Common myeloid progenitor, CD34-positive (primary cell): ENCODE measurements at regions not wholly inside any gene's neighbourhood (a gene's known extent, or its start where the extent isn't known, plus 50 kb on each side); places are given as distances from the start of the nearest gene placed in this dataset.

Experiments used
- CTCF ChIA-PET: fragments of 350-600 bp; sonication (Branson Sonifier 250); formaldehyde crosslinking; loops from one replicate; lab custom pipeline; 2021; ENCODE audit warnings: antibody characterized with exemption; lab: Charles Lee
- POLR2A ChIA-PET: fragments of 350-600 bp; sonication (Branson Sonifier 250); formaldehyde crosslinking; loops from one replicate; lab custom pipeline; 2021; ENCODE audit warnings: antibody characterized with exemption; lab: Charles Lee
- DNase-seq, 3 donors: peaks; one replicate each; pipeline versions ENCODE4 v3.0.0 to v3.0.0-alpha.2; 2013
- H3K27ac ChIP-seq, 2 experiments: 1 replicate in 1 of 2; 2 replicates in 1 of 2; pipeline ENCODE4 v1.7.0; 2013; ENCODE audit warnings: inconsistent platforms in 2 of 2, low read length in 2 of 2, mild to moderate bottlenecking in 2 of 2, low read depth in 1 of 2, moderate library complexity in 1 of 2; ENCODE audit not compliant: severe bottlenecking in 2 of 2, insufficient read depth in 1 of 2, poor library complexity in 1 of 2
- H3K27me3 ChIP-seq, 5 experiments: replicated peaks in 2 of 5; 1 replicate in 3 of 5; 2 replicates in 2 of 5; pipeline versions ENCODE4 v1.6.1 to v1.7.0; 2013; ENCODE audit warnings: low read length in 4 of 5, mild to moderate bottlenecking in 2 of 5, moderate library complexity in 2 of 5, inconsistent platforms in 1 of 5; ENCODE audit not compliant: insufficient read depth in 5 of 5, control insufficient read depth in 4 of 5
- H3K36me3 ChIP-seq, 4 experiments: 1 replicate in 2 of 4; 2 replicates in 2 of 4; pipeline versions ENCODE4 v1.6.1 to v1.7.0; 2013; ENCODE audit warnings: low read length in 3 of 4, control low read depth in 1 of 4, mild to moderate bottlenecking in 1 of 4; ENCODE audit not compliant: control insufficient read depth in 4 of 4, insufficient read depth in 4 of 4
- H3K4me1 ChIP-seq, 4 experiments: 1 replicate in 3 of 4; 2 replicates in 1 of 4; pipeline versions ENCODE4 v1.6.1 to v1.7.1; 2013; ENCODE audit warnings: low read length in 3 of 4, mild to moderate bottlenecking in 3 of 4, control low read depth in 1 of 4, inconsistent platforms in 1 of 4, moderate library complexity in 1 of 4; ENCODE audit not compliant: control insufficient read depth in 4 of 4, insufficient read depth in 4 of 4; ENCODE audit errors: control extremely low read depth in 1 of 4
- H3K4me3 ChIP-seq, 7 experiments: 1 replicate in 4 of 7; 2 replicates in 3 of 7; pipeline versions ENCODE4 v1.5.1 to v1.7.0; 2013; ENCODE audit warnings: mild to moderate bottlenecking in 7 of 7, low read length in 6 of 7, moderate library complexity in 6 of 7, inconsistent platforms in 2 of 7, low read depth in 2 of 7, control low read depth in 1 of 7; ENCODE audit not compliant: insufficient read depth in 4 of 7, control insufficient read depth in 1 of 7; ENCODE audit errors: extremely low read depth in 1 of 7
- H3K9me3 ChIP-seq, 5 experiments: 1 replicate in 4 of 5; 2 replicates in 1 of 5; pipeline versions ENCODE4 v1.6.1 to v1.7.1; 2013; ENCODE audit warnings: low read length in 4 of 5, mild to moderate bottlenecking in 2 of 5, inconsistent platforms in 1 of 5, low read depth in 1 of 5, moderate library complexity in 1 of 5; ENCODE audit not compliant: control insufficient read depth in 4 of 5, insufficient read depth in 2 of 5; ENCODE audit errors: control extremely low read depth in 1 of 5
- WGBS: methylation state at CpG from one replicate; pipeline ENCODE4 v1.1.5; 2013; ENCODE audit not compliant: insufficient coverage; 5-methylcytosine and 5-hydroxymethylcytosine counted together

DNA sequence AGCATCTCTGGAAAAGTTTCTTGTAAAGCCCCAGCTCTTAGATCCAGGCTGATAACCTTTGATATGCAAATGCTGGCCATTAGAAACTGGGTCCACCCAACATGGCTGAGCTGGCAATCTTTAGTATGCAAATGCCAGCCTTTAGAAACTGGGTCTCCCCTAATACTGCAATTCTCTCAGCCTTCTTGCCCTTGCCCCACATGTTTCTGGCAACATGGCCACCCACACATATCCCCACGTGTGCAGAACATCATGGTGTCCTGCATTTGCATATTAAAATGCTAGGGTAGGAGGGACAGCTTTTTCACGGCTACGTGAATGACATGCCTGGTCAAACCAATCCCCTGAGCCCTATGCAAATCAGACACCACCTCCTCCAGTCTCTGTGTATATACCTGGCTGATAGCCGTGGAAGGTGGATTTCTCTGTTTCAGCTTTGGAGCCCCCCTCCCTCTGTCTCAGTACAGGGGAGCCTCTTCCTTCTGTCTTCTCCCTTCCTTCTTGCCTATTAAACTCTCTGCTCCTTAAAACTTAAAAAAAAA lies 344.0 kb upstream of the NWD2 start:
- Histone ChIP-seq H3K27me3 (no peaks in the 10 kb centered on the region), H3K27ac (no peak overlapping the region), H3K4me1 (no peaks in the 10 kb centered on the region), H3K9me3 (peaks cover 0 to 2% (median 0%) of the 10 kb centered on the region in 5 experiments), H3K36me3 (no peaks in the 10 kb centered on the region), H3K4me3 (no peak overlapping the region)
- CTCF ChIA-PET, result no interaction called here
- POLR2A ChIA-PET, result no interaction called here
- no peak for DNase-seq
- 96% methylated on average over 4 of the region's 4 CpGs for WGBS

DNA sequence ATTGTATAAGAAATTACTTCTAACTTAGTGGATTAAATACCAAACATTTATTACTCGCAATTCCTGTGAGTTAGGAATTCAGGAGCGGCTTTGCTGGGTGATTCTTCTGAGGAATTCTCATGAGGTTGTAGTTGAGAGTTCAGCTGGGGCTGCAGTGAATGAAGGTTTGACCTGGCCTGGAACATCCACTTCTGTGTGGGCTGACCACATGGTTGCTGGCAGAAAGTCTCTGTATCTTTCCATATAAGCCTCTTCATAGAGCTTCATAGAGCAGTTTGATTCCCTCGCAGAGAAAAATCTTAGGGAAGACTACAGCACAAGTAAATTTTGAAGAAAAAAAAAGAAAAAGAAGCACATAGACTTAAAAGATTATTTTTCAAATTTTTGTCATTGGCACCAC lies 339.7 kb upstream of the NWD2 start:
- no peak overlapping the region for H3K27ac ChIP-seq
- POLR2A ChIA-PET, result no interaction called here
- H3K4me3 ChIP-seq, result no peak overlapping the region
- H3K36me3 ChIP-seq, result no peaks in the 10 kb centered on the region
- peaks cover 0 to 2% (median 0%) of the 10 kb centered on the region in 5 experiments for H3K9me3 ChIP-seq
- H3K4me1 ChIP-seq, result no peaks in the 10 kb centered on the region
- H3K27me3 ChIP-seq, result no peaks in the 10 kb centered on the region
- no CpG with 5 or more reads among the region's 3 CpGs for WGBS
- no peak for DNase-seq
- CTCF ChIA-PET, result no interaction called here

DNA sequence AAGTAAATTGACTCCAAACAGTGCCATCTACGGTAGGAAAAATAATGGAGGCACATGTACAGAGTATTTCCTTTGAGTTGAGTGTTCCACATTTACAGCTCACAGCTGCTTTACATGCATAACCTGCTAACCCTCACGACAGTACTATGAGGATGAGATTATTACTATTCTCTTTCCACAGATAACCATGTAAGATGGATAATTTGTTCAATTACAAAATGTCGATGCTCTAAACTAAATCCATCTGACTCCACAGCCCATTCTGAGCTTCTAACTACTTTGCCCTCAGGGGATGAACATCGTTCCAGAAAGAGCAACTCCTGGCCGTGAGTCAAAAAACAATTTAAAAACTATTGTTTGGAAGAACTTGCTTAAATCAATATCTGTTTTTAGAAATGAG lies 330.4 kb upstream of the NWD2 start:
- POLR2A ChIA-PET, result no interaction called here
- Histone ChIP-seq H3K27me3 (no peaks in the 10 kb centered on the region), H3K36me3 (no peaks in the 10 kb centered on the region), H3K9me3 (no peaks in the 10 kb centered on the region), H3K27ac (no peak overlapping the region), H3K4me3 (no peak overlapping the region), H3K4me1 (no peaks in the 10 kb centered on the region)
- CTCF ChIA-PET, result no interaction called here
- DNase-seq, result no peak
- no CpG with 5 or more reads among the region's 5 CpGs for WGBS

DNA sequence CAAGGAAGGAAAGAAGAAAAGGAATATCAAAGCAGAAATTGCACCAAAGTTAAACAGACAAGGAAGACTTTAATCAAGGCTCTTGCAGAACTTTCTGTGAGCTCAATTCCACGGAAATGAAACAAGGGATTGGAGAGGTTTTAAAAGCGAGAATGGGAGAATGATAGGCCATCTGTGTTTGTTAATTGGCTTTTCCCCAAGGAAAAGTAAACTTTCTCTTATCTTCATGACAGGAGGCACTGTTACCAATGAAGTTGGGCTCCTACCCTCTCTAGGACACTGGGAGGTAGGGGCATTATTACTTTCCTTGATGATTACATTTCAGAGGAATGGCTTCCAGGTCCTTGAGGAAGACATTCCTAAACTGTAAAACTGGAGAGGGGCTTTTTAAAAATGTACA lies 328.8 kb upstream of the NWD2 start:
- H3K4me1 ChIP-seq, result no peaks in the 10 kb centered on the region
- ChIA-PET CTCF (no interaction called here), POLR2A (no interaction called here)
- no peak overlapping the region for H3K27ac ChIP-seq
- H3K9me3 ChIP-seq, result no peaks in the 10 kb centered on the region
- no peak overlapping the region for H3K4me3 ChIP-seq
- H3K27me3 ChIP-seq, result no peaks in the 10 kb centered on the region
- WGBS, result 83% methylated on average over 1 of the region's 2 CpGs
- no peak for DNase-seq
- H3K36me3 ChIP-seq, result no peaks in the 10 kb centered on the region

DNA sequence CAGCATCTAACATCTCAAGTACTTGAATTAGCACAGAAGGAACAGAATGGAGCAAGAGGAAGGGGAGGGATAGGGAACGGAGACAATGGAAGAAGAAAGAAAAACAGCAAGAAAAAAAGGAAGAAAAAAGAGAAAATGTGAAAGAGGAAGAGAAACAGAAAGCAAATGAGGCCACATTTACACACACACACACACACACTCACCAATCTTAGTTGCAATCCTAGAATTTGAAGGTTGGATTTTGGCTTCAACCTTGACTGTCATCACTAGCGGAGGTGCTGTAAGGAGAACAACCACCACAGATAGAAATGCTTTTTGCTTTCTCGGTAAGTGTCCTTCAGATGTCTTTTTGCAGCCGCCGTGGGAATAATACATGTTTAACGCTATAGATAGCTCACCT lies 327.1 kb upstream of the NWD2 start:
- no peak for DNase-seq
- H3K4me1 ChIP-seq, result no peaks in the 10 kb centered on the region
- no peak overlapping the region for H3K4me3 ChIP-seq
- H3K27ac ChIP-seq, result no peak overlapping the region
- WGBS, result 100% methylated on average over 5 of the region's 6 CpGs
- H3K27me3 ChIP-seq, result no peaks in the 10 kb centered on the region
- CTCF ChIA-PET, result no interaction called here
- no peaks in the 10 kb centered on the region for H3K9me3 ChIP-seq
- H3K36me3 ChIP-seq, result no peaks in the 10 kb centered on the region
- POLR2A ChIA-PET, result no interaction called here

DNA sequence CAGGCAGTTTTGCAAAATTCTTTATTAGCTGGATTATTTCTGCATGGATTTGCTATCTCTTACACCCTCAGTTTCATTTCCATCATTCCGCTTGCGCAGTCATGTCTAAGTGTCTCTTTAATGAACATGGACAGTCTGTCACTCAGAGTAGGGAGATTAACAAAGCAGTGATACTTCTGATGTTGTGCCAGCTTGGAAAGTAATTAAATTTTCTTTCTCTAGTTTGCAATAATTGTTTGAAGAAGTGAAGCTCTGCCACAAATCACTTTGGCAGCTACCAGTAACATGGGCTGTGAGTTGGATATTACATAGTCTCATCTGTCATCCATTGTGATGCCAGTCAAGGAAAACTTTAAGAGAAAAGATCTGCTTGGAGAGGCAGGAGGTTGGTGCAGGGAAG lies 324.8 kb upstream of the NWD2 start:
- CTCF ChIA-PET, result no interaction called here
- WGBS, result 93% methylated on average over 2 of the region's 2 CpGs

DNA sequence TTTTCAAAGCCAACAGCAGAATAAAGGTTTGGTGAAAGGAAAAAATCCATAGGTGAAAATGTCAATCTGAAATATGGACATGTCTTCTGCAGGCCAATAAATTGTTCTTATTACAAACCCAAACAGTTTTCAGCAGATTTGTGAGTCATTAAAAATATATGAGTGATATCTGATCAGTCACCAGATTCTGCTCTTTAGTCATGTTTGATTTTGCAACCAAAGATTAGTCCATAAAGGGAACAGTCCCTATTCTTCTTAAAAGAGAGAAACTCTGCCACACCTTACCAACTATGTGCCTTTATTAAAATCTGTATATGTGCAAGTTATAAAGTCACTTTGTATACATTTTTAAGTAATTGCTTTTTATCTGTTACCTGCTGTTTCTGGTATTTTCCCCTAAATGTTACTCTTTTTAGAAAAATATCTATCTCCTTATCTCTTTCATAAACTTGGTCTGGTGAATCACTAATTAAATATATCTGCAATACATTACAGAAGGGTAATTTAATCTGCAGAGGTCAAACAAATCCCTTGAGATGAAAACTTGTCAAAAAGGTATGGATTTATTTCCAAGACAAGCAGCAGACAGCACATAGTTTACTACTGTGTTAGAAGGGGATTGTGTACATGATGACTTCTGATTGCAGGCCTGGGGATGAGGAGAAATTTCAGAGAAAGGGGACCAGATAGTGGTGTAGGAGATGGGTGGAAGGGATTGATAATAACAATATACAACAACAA lies 322.9 kb upstream of the NWD2 start:
- Histone ChIP-seq H3K4me3 (no peak overlapping the region), H3K4me1 (no peaks in the 10 kb centered on the region), H3K9me3 (no peaks in the 10 kb centered on the region), H3K27me3 (no peaks in the 10 kb centered on the region), H3K27ac (no peak overlapping the region), H3K36me3 (no peaks in the 10 kb centered on the region)
- CTCF ChIA-PET, result no interaction called here
- DNase-seq, result no peak
- POLR2A ChIA-PET, result no interaction called here

More for the DNA sequence above, 324.8 kb upstream of the NWD2 start:
- no peak for DNase-seq
- no peaks in the 10 kb centered on the region for H3K9me3 ChIP-seq
- H3K27ac ChIP-seq, result no peak overlapping the region
- POLR2A ChIA-PET, result no interaction called here
- no peaks in the 10 kb centered on the region for H3K27me3 ChIP-seq
- no peaks in the 10 kb centered on the region for H3K36me3 ChIP-seq
- no peak overlapping the region for H3K4me3 ChIP-seq
- H3K4me1 ChIP-seq, result no peaks in the 10 kb centered on the region
